Ishikawa (cell line): ENCODE measurements at regions not wholly inside any gene's neighbourhood (a gene's known extent, or its start where the extent isn't known, plus 50 kb on each side); places are given as distances from the start of the nearest gene placed in this dataset.

Source experiments
- CEBPB ChIP-seq: IDR thresholded peaks from 2 replicates; pipeline ENCODE4 v1.6.1; 2012
- CREB1 ChIP-seq: IDR thresholded peaks from 2 replicates; pipeline ENCODE4 v1.6.1; 2012; ENCODE audit warnings: low read depth
- FOXM1 ChIP-seq: IDR thresholded peaks from 2 replicates; pipeline ENCODE4 v1.6.1; 2012; ENCODE audit warnings: low read depth, borderline replicate concordance
- MAX ChIP-seq: IDR thresholded peaks from 2 replicates; pipeline ENCODE4 v1.6.1; 2012
- RAD21 ChIP-seq: IDR thresholded peaks from 2 replicates; pipeline ENCODE4 v1.6.1; 2012; ENCODE audit warnings: low read depth
- TAF1 ChIP-seq: IDR thresholded peaks from 2 replicates; pipeline ENCODE4 v1.6.1; 2012; ENCODE audit warnings: low read depth, mild to moderate bottlenecking
- TCF12 ChIP-seq: IDR thresholded peaks from 2 replicates; pipeline ENCODE4 v1.6.1; 2012; ENCODE audit warnings: low read depth
- ZBTB7A ChIP-seq: IDR thresholded peaks from 2 replicates; pipeline ENCODE4 v1.6.1; 2012; ENCODE audit warnings: low read depth

- TF ChIP-seq MAX (no peak), FOXM1 (no peak), CREB1 (no peak), TAF1 (no peak), RAD21 (no peak), TCF12 (no peak), CEBPB (no peak), ZBTB7A (no peak)
Measured at GRCh38 chr4:158993891-158994290, 109.0 kb upstream of the RAPGEF2 start.
